GM13977 (cell line): ENCODE measurements at regions not wholly inside any gene's neighbourhood (a gene's known extent, or its start where the extent isn't known, plus 50 kb on each side); places are given as distances from the start of the nearest gene placed in this dataset.

Experiments
- DNase-seq: peaks from one replicate; pipeline ENCODE4 v3.0.0; 2012; ENCODE audit warnings: low spot score
- in situ Hi-C: fragments of 300-500 bp; cut with MboI; formaldehyde crosslinking; loops from one replicate; pipeline ENCODE4 v1.12.0; 2022; ENCODE audit warnings: low sequenced_read_pairs, low pct_unique_long_range_greater_than_20kb, mixed read lengths, inconsistent platforms; ENCODE audit not compliant: unreplicated experiment
- TF ChIP-seq, protein P1 (sequence below): IDR thresholded peaks from 2 replicates; pipeline ENCODE4 v1.5.1; 2012; ENCODE audit warnings: mild to moderate bottlenecking, control low read depth; ENCODE audit not compliant: insufficient read depth; ENCODE audit errors: extremely low read depth, missing control alignments

GRCh38 chr2:78408795-78409118, 616.7 kb upstream of the REG3G start:
- no peak for DNase-seq
- in situ Hi-C loops = no loop called here
- TF ChIP-seq, protein P1, sequence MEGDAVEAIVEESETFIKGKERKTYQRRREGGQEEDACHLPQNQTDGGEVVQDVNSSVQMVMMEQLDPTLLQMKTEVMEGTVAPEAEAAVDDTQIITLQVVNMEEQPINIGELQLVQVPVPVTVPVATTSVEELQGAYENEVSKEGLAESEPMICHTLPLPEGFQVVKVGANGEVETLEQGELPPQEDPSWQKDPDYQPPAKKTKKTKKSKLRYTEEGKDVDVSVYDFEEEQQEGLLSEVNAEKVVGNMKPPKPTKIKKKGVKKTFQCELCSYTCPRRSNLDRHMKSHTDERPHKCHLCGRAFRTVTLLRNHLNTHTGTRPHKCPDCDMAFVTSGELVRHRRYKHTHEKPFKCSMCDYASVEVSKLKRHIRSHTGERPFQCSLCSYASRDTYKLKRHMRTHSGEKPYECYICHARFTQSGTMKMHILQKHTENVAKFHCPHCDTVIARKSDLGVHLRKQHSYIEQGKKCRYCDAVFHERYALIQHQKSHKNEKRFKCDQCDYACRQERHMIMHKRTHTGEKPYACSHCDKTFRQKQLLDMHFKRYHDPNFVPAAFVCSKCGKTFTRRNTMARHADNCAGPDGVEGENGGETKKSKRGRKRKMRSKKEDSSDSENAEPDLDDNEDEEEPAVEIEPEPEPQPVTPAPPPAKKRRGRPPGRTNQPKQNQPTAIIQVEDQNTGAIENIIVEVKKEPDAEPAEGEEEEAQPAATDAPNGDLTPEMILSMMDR = no peak

GRCh38 chr2:78411303-78411702, 614.2 kb upstream of the REG3G start:
- TF ChIP-seq, protein P1 = no peak
- in situ Hi-C loops = no loop called here
- no peak for DNase-seq

DNA sequence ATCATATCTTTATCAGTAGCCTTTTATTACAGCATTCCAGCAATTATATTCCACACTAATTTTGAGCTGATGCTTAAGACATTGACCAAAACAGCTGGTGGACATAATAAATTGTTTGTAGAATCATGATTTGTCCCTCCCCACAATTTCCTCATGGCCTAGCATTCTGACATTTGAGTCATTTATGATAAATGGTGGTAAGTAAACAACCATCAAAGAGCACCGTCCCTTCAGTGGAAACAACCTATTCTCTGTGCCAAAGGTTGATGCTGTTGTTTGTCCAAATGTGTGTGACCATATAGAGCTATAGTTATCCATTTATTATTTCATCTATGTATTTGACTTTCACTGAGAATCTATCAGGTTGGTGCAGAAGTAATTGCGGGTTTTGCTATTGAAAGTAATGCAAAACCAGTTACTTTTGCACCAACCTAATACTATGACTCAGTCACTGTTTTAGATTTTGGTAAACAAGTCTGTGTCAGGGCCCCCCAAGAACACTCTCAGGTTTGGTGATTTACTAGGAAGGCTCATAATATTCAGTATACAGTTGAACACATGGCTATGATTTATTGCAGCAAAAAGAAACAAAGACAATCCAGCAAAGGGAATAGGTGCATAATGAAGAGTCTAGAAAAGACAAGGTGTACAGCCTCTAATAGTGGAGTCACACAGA, 608.7 kb upstream of the REG3G start:
- TF ChIP-seq, protein P1 = no peak
- in situ Hi-C loops = no loop called here
- no peak for DNase-seq

DNA sequence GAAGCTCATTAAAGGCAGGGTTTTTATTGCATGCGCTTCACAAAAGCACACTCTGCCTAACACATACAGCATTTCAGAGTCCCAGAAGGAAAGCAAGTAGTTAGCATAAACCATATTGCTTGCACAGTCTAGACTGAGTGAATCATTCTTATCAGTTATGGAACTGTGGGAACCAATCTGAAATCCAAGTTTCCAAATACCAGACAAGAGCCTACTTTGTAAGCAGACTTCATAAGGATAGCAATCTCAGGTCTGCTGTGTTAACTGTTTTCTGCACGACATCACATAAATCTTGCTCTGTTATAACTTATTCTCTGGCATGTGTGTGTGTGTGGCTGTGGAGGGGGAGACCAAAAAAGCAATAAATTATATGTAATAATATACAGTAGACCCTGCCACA, 608.1 kb upstream of the REG3G start:
- TF ChIP-seq, protein P1 = no peak
- in situ Hi-C loops = no loop called here
- no peak for DNase-seq

DNA sequence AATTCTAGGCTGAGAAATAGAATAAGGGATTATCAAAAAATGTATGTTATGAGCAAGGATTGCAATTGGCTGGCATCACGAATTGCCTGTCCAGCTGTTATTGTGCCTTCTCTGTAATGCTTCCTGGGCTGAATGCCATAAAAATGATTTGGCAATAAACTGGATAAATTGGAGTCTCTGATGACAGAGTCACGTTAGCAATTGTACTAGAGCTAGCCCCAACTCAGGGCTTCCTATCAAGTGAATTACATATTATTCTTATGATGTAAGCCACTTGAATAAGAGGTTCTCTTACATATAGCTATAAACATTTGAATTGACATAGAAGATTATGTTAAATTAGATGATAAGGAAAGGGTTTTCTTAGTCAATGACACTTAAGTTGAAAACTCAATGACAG, 607.5 kb upstream of the REG3G start:
- in situ Hi-C loops = no loop called here
- TF ChIP-seq, protein P1 = no peak
- no peak for DNase-seq

DNA sequence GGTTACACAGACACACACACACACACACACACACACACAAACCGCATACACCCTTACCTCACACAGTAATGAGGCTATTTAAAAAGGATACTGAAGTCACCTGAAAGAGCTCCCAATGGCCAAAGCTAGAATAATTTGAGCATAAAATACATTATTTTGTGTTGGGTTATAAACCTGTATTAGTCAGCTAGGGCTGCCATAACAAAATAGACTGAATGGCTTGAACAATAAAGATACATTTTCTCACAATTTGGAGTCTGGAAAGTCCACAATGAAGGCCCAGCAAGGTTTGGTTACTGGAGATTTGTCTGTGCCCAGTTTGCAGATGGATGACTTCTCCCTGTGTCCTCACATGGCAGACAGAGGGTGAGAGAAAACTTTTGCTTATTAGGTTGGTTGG, 605.4 kb upstream of the REG3G start:
- TF ChIP-seq, protein P1 = no peak
- in situ Hi-C loops = no loop called here
- DNase-seq = no peak

- in situ Hi-C loops = no loop called here
- DNase-seq = no peak
- TF ChIP-seq, protein P1 = no peak
These were observed 601.9 kb upstream of the REG3G start for GRCh38 chr2:78423631-78424030.
